ENCODE measurements at regions not wholly inside any gene's neighbourhood (a gene's known extent, or its start where the extent isn't known, plus 50 kb on each side); places are given as distances from the start of the nearest gene placed in this dataset.

GRCh38 chr18:54740136-54740846 lies 88.0 kb upstream of the RAB27B start:
- Histone ChIP-seq H3K9me3 (no peaks in the 10 kb centered on the region), H3K4me1 (no peaks in the 10 kb centered on the region), H3K4me3 (no peak overlapping the region), H3K27ac (no peak overlapping the region), H3K36me3 (no peaks in the 10 kb centered on the region), H3K27me3 (no peaks in the 10 kb centered on the region)
- intact Hi-C loops (cut with DNase I), result no loop called here
- ATAC-seq (peak; percentile 68), DNase-seq (no peak)
- TF ChIP-seq, protein P1, sequence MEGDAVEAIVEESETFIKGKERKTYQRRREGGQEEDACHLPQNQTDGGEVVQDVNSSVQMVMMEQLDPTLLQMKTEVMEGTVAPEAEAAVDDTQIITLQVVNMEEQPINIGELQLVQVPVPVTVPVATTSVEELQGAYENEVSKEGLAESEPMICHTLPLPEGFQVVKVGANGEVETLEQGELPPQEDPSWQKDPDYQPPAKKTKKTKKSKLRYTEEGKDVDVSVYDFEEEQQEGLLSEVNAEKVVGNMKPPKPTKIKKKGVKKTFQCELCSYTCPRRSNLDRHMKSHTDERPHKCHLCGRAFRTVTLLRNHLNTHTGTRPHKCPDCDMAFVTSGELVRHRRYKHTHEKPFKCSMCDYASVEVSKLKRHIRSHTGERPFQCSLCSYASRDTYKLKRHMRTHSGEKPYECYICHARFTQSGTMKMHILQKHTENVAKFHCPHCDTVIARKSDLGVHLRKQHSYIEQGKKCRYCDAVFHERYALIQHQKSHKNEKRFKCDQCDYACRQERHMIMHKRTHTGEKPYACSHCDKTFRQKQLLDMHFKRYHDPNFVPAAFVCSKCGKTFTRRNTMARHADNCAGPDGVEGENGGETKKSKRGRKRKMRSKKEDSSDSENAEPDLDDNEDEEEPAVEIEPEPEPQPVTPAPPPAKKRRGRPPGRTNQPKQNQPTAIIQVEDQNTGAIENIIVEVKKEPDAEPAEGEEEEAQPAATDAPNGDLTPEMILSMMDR (IDR thresholded peaks at IDR 0.05), result no peak

DNA sequence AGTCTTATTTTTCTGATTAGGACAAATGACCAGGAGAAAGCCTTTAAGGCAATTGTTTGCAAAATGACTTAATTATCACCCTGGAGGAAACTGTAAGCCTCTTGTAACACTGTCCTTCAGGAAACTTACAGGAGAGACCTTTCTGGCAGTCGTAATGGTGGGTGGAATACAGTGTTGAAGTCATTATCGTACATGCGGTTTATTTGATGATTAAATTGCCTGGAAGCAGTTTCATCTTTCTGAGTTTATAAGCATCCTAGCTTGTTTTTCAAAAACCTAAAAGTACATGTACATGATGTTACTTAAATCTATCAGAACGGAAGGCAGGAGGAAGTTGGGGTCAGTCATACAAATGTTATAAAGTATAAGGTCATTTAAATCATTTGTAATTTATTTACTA lies 86.2 kb upstream of the RAB27B start:
- TF ChIP-seq, protein P1 (IDR thresholded peaks at IDR 0.05), result no peak
- H3K27ac ChIP-seq, result no peak overlapping the region
- H3K4me3 ChIP-seq, result no peak overlapping the region
- H3K36me3 ChIP-seq, result no peaks in the 10 kb centered on the region
- DNase-seq (no peak), ATAC-seq (no peak)
- intact Hi-C loops (cut with DNase I), result no loop called here
- H3K4me1 ChIP-seq, result no peaks in the 10 kb centered on the region
- H3K27me3 ChIP-seq, result no peaks in the 10 kb centered on the region
- H3K9me3 ChIP-seq, result no peaks in the 10 kb centered on the region

DNA sequence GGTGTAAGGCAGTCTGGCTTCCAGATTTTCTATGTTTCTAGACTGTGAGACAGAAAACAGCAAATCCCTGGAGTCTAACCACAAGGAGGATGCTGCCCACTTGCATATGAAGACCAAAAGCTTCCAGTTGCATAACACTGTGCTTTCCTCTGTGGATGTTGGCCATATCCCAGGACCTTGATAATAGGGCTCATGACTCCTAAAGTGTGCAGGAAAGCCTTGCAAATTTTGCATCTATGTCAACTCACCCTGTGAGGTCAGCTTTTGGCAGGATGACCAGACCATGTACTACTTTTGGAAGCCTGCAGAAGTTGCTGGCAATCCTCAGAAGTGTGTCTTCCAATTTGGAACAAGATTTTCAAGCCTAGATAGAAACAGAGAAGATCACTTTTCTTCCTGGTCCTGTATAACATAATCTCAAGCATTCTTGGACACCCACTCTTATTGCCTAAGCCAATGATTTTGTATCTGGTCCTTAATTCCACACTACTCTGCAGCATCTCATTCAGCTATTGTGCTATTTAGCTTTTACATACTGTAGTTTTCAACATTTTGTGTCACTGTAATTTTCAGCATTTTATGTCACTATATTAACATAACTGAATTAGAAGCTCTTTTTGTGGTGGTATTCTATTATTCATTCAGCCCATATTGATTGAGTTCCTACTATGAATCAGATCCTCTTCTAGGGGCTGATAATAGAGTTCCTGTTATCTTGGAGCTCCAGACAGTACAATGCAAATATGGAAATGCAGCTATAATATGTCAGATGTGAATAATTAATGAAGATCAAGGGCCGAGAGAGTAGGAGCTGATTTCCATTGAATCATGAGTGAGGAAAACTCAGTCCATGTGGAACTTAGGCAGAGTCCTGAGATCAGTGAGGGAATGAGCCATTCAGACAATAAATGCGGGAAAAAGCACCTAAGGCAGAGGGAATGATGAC lies 85.3 kb upstream of the RAB27B start:
- ATAC-seq (peak; percentile 76), DNase-seq (peak in 3 of 4 donors; percentile 54 to 96 (median 91))
- H3K27ac ChIP-seq, result no peak overlapping the region
- intact Hi-C loops (cut with DNase I), result no loop called here
- H3K9me3 ChIP-seq, result no peaks in the 10 kb centered on the region
- TF ChIP-seq, protein P1 (IDR thresholded peaks at IDR 0.05), result no peak
- H3K27me3 ChIP-seq, result no peaks in the 10 kb centered on the region
- H3K4me3 ChIP-seq, result no peak overlapping the region
- no peaks in the 10 kb centered on the region for H3K4me1 ChIP-seq
- no peaks in the 10 kb centered on the region for H3K36me3 ChIP-seq

DNA sequence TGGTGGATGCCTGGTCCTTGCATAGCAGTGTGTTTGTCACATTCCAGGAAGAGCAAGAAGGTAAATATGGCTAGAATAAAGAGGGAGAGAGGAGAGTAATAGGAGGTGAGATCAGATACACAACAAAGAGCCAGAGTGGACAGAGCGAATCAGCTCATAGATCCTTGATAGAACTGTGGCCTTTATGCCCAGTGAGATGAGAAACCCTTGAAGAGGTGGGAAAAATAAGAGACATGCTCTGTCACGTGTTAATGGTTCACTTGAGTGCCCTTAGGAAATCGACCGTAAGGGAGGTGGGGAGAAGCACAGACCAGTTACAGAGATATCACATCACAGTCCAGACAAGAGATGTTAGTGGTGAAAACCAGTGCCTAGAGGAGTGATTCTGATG lies 84.7 kb upstream of the RAB27B start:
- Histone ChIP-seq H3K27me3 (no peaks in the 10 kb centered on the region), H3K4me3 (no peak overlapping the region), H3K27ac (no peak overlapping the region), H3K4me1 (no peaks in the 10 kb centered on the region), H3K9me3 (no peaks in the 10 kb centered on the region), H3K36me3 (no peaks in the 10 kb centered on the region)
- intact Hi-C loops (cut with DNase I), result no loop called here
- TF ChIP-seq, protein P1 (IDR thresholded peaks at IDR 0.05), result no peak
- ATAC-seq (no peak), DNase-seq (no peak)

DNA sequence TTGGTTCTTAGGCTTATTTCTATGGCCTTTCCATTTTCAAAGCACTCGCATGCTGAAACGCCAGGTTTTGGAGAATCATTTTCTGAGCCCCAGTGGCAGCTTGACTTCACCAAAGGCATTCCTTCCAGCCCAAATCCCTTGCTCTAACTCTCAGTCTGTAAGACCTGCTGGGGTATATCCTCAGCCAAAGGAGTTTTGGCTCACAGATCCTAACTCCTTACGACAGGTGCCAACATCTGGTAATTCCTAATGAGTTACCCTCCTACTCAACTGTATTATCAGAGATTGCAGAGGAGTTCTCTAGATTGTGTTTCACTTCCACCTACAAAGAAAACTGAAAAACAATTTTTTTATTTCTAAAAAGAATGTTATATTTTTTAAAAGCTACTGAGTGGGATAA lies 79.0 kb upstream of the RAB27B start:
- TF ChIP-seq, protein P1 (IDR thresholded peaks at IDR 0.05), result no peak
- ATAC-seq (no peak), DNase-seq (no peak)
- H3K9me3 ChIP-seq, result no peaks in the 10 kb centered on the region
- H3K27ac ChIP-seq, result no peak overlapping the region
- no peaks in the 10 kb centered on the region for H3K36me3 ChIP-seq
- H3K27me3 ChIP-seq, result no peaks in the 10 kb centered on the region
- H3K4me1 ChIP-seq, result no peaks in the 10 kb centered on the region
- intact Hi-C loops (cut with DNase I), result no loop called here
- H3K4me3 ChIP-seq, result no peak overlapping the region
